ENCODE measurements at regions not wholly inside any gene's neighbourhood (a gene's known extent, or its start where the extent isn't known, plus 50 kb on each side); places are given as distances from the start of the nearest gene placed in this dataset.

- no peak overlapping the region for H3K27ac ChIP-seq (ENCODE audit: control insufficient read depth, insufficient read depth, low read length)
- no peaks in the 10 kb centered on the region for H4K20me1 ChIP-seq (ENCODE audit: control insufficient read depth, extremely low read depth, insufficient read depth, low read length)
- dilution Hi-C loops (cut with MboI; ENCODE audit: extremely low pct_ligation_motif_present, low sequenced_read_pairs) = no loop called here
- H2AFZ ChIP-seq (ENCODE audit: control insufficient read depth, low read length) = no peak overlapping the region
- no peak overlapping the region for H3K9ac ChIP-seq (ENCODE audit: control insufficient read depth, extremely low read depth, insufficient read depth, low read length)
- no peak overlapping the region for H3K4me2 ChIP-seq (ENCODE audit: control insufficient read depth, extremely low read depth, insufficient read depth, low read depth, low read length)
- H3K79me2 ChIP-seq (ENCODE audit: control insufficient read depth, insufficient read depth, low read length) = no peaks in the 10 kb centered on the region
- no peak for TF ChIP-seq EZH2 (IDR thresholded peaks at IDR 0.05; ENCODE audit: low read length)
- TF ChIP-seq CTCF (optimal IDR thresholded peaks at IDR 0.05 in 1 of 3, IDR thresholded peaks at IDR 0.05 in 1 of 3, conservative IDR thresholded peaks at IDR 0.05 in 1 of 3; ENCODE audit: extremely low read depth in 1 of 3, insufficient read depth in 2 of 3, low read length in 3 of 3) = no peak
- no peaks in the 10 kb centered on the region for H3K4me1 ChIP-seq (ENCODE audit: control insufficient read depth, extremely low read depth, insufficient read depth, low read length)
- no peaks in the 10 kb centered on the region for H3K27me3 ChIP-seq (ENCODE audit: control insufficient read depth, extremely low read depth, insufficient read depth, low read length)
- H3K4me3 ChIP-seq (ENCODE audit: control insufficient read depth in 2 of 3, extremely low read depth in 1 of 3, insufficient read depth in 2 of 3, low read depth in 1 of 3, low read length in 3 of 3) = no peak overlapping the region
- no peaks in the 10 kb centered on the region for H3K9me3 ChIP-seq (ENCODE audit: control insufficient read depth, low read depth, low read length)
- no peaks in the 10 kb centered on the region for H3K9me1 ChIP-seq (ENCODE audit: control insufficient read depth, extremely low read depth, insufficient read depth, low read length)
- no peak for DNase-seq (ENCODE audit: low read depth, low spot score)
- FAIRE-seq = no peak
- H3K36me3 ChIP-seq (ENCODE audit: control insufficient read depth in 2 of 2, extremely low read depth in 1 of 2, insufficient read depth in 2 of 2, low read length in 2 of 2) = no peaks in the 10 kb centered on the region
Observed at GRCh38 chr1:60664086-60664625, 418.2 kb upstream of the NFIA start.

GRCh38 chr1:60662486-60663044 lies 419.8 kb upstream of the NFIA start:
- H3K79me2 ChIP-seq (ENCODE audit: control insufficient read depth, insufficient read depth, low read length) = no peaks in the 10 kb centered on the region
- H2AFZ ChIP-seq (ENCODE audit: control insufficient read depth, low read length) = no peak overlapping the region
- DNase-seq (ENCODE audit: low read depth, low spot score) (no peak), FAIRE-seq (no peak)
- TF ChIP-seq EZH2 (IDR thresholded peaks at IDR 0.05; ENCODE audit: low read length) (no peak), CTCF (optimal IDR thresholded peaks at IDR 0.05 in 1 of 3, IDR thresholded peaks at IDR 0.05 in 1 of 3, conservative IDR thresholded peaks at IDR 0.05 in 1 of 3; ENCODE audit: extremely low read depth in 1 of 3, insufficient read depth in 2 of 3, low read length in 3 of 3) (no peak)
- H3K9me1 ChIP-seq (ENCODE audit: control insufficient read depth, extremely low read depth, insufficient read depth, low read length) = no peaks in the 10 kb centered on the region
- H3K4me1 ChIP-seq (ENCODE audit: control insufficient read depth, extremely low read depth, insufficient read depth, low read length) = no peaks in the 10 kb centered on the region
- dilution Hi-C loops (cut with MboI; ENCODE audit: extremely low pct_ligation_motif_present, low sequenced_read_pairs) = no loop called here
- H3K9me3 ChIP-seq (ENCODE audit: control insufficient read depth, low read depth, low read length) = no peaks in the 10 kb centered on the region
- no peak overlapping the region for H3K4me2 ChIP-seq (ENCODE audit: control insufficient read depth, extremely low read depth, insufficient read depth, low read depth, low read length)
- H3K9ac ChIP-seq (ENCODE audit: control insufficient read depth, extremely low read depth, insufficient read depth, low read length) = no peak overlapping the region
- no peaks in the 10 kb centered on the region for H3K27me3 ChIP-seq (ENCODE audit: control insufficient read depth, extremely low read depth, insufficient read depth, low read length)
- no peaks in the 10 kb centered on the region for H3K36me3 ChIP-seq (ENCODE audit: control insufficient read depth in 2 of 2, extremely low read depth in 1 of 2, insufficient read depth in 2 of 2, low read length in 2 of 2)
- H3K4me3 ChIP-seq (ENCODE audit: control insufficient read depth in 2 of 3, extremely low read depth in 1 of 3, insufficient read depth in 2 of 3, low read depth in 1 of 3, low read length in 3 of 3) = no peak overlapping the region
- no peaks in the 10 kb centered on the region for H4K20me1 ChIP-seq (ENCODE audit: control insufficient read depth, extremely low read depth, insufficient read depth, low read length)
- H3K27ac ChIP-seq (ENCODE audit: control insufficient read depth, insufficient read depth, low read length) = no peak overlapping the region

Data from keratinocyte (primary cell).